ENCODE measurements at regions not wholly inside any gene's neighbourhood (a gene's known extent, or its start where the extent isn't known, plus 50 kb on each side); places are given as distances from the start of the nearest gene placed in this dataset.

GRCh38 chr4:178426871-178427270 is 984.6 kb upstream of the AGA start:
- no peak for DNase-seq

- no peak for DNase-seq
These were observed 985.4 kb upstream of the AGA start for GRCh38 chr4:178427663-178428062.

- DNase-seq: no peak
These were observed 1006.3 kb upstream of the AGA start for GRCh38 chr4:178448372-178449035.

- no peak for DNase-seq
These were observed 1008.4 kb upstream of the AGA start for GRCh38 chr4:178450614-178451013.

GRCh38 chr4:178453057-178453456 is 1010.8 kb upstream of the AGA start:
- DNase-seq: no peak

GRCh38 chr4:178457286-178457685 is 1015.0 kb upstream of the AGA start:
- no peak for DNase-seq

- DNase-seq: no peak
These were observed 1020.5 kb upstream of the AGA start for GRCh38 chr4:178462710-178463109.

GRCh38 chr4:178463747-178464146 is 1021.5 kb upstream of the AGA start:
- DNase-seq: no peak

- no peak for DNase-seq
These were observed 1029.0 kb upstream of the AGA start for GRCh38 chr4:178470996-178471784.

- DNase-seq: no peak
These were observed 1029.8 kb upstream of the AGA start for GRCh38 chr4:178471994-178472393.

- DNase-seq: no peak
These were observed 1037.9 kb upstream of the AGA start for GRCh38 chr4:178480105-178480504.

- no peak for DNase-seq
These were observed 1038.6 kb upstream of the AGA start for GRCh38 chr4:178480881-178481280.

- DNase-seq: no peak
These were observed 1039.3 kb upstream of the AGA start for GRCh38 chr4:178481564-178481963.

- DNase-seq: no peak
These were observed 1080.8 kb upstream of the AGA start for GRCh38 chr4:178523038-178523437.

GRCh38 chr4:178535939-178536579 is 1093.8 kb upstream of the AGA start:
- DNase-seq: no peak

GRCh38 chr4:178553201-178553600 is 1111.0 kb upstream of the AGA start:
- no peak for DNase-seq

GRCh38 chr4:178554352-178554751 is 1112.1 kb upstream of the AGA start:
- no peak for DNase-seq

- DNase-seq: no peak
These were observed 1114.6 kb upstream of the AGA start for GRCh38 chr4:178556796-178557195.

GRCh38 chr4:178577933-178578332 is 1135.7 kb upstream of the AGA start:
- DNase-seq: no peak

- no peak for DNase-seq
These were observed 1153.4 kb upstream of the AGA start for GRCh38 chr4:178595500-178596138.

GRCh38 chr4:178598672-178599071 is 1156.4 kb upstream of the AGA start:
- DNase-seq: no peak

- DNase-seq: no peak
These were observed 1157.3 kb upstream of the AGA start for GRCh38 chr4:178599521-178599920.

- DNase-seq: peak; percentile 7
These were observed 1160.6 kb upstream of the AGA start for GRCh38 chr4:178602833-178603232.
